ENCODE measurements at regions not wholly inside any gene's neighbourhood (a gene's known extent, or its start where the extent isn't known, plus 50 kb on each side); places are given as distances from the start of the nearest gene placed in this dataset.

GRCh38 chr15:98513428-98513986, 134.8 kb upstream of the IGF1R start:
- no peak for TF ChIP-seq RARB (CRISPR knock-in tag; IDR thresholded peaks at IDR 0.05)
- TF ChIP-seq TSHZ2 (CRISPR knock-in tag; IDR thresholded peaks at IDR 0.05), result no peak
- no peak for TF ChIP-seq ZFP30 (CRISPR knock-in tag; IDR thresholded peaks at IDR 0.05)
- no peak for TF ChIP-seq PATZ1 (CRISPR knock-in tag; IDR thresholded peaks at IDR 0.05; ENCODE audit: borderline replicate concordance)
- TF ChIP-seq ZFP3 (CRISPR knock-in tag; IDR thresholded peaks at IDR 0.05), result no peak
- no peak for TF ChIP-seq ZNF8 (CRISPR knock-in tag; IDR thresholded peaks at IDR 0.05)
- no peak for TF ChIP-seq ESRRG (CRISPR knock-in tag; IDR thresholded peaks at IDR 0.05)
- no peak for TF ChIP-seq ZC3H10 (CRISPR knock-in tag; IDR thresholded peaks at IDR 0.05)
- no peak for TF ChIP-seq ISL1 (CRISPR knock-in tag; IDR thresholded peaks at IDR 0.05)
- no peak for TF ChIP-seq CREB5 (CRISPR knock-in tag; IDR thresholded peaks at IDR 0.05; ENCODE audit: low read depth)
- no peak for TF ChIP-seq ZNF565 (CRISPR knock-in tag; conservative IDR thresholded peaks at IDR 0.05; ENCODE audit: low read depth)
- TF ChIP-seq ZNF70 (CRISPR knock-in tag; IDR thresholded peaks at IDR 0.05), result no peak
- TF ChIP-seq TCF4 (CRISPR knock-in tag; IDR thresholded peaks at IDR 0.05; ENCODE audit: borderline replicate concordance), result no peak
- TF ChIP-seq ARNTL (CRISPR knock-in tag; IDR thresholded peaks at IDR 0.05; ENCODE audit: borderline replicate concordance, low read depth), result no peak
